ENCODE measurements at regions not wholly inside any gene's neighbourhood (a gene's known extent, or its start where the extent isn't known, plus 50 kb on each side); places are given as distances from the start of the nearest gene placed in this dataset.

DNA sequence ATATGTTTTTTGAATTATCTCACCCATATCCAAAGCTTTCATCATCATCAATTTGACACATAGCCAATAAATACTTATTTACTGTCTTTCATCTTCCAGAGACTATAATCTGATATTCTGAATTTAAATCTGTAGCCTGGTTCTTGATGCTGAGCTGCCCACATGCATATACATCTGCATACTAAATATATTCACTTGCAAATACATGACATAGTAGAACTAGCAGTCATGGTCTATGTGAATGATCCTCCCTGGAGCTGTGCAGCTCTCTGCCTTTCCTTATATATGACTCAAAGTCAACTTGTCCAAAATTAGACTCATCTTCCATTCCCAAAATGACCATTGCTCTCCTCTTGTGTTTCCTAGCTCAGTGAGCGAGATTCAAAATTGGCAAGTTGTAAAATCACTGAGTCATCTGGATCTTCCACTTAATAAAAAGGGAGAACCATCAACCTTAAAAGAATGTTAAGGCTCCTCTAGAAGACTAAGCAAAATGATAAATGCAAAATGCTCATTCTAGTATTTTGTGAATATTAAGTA, 448.2 kb downstream of the PPARGC1A start:
- no peaks in the 10 kb centered on the region for H4K20me1 ChIP-seq (ENCODE audit: insufficient read depth, low read length)
- H2BK15ac ChIP-seq (ENCODE audit: low read depth, low read length): no peak overlapping the region
- no peak for ATAC-seq (ENCODE audit: low read depth)
- no peaks in the 10 kb centered on the region for H3K9me3 ChIP-seq (ENCODE audit: control insufficient read depth, insufficient read depth, low read length)
- TF ChIP-seq, protein P1, sequence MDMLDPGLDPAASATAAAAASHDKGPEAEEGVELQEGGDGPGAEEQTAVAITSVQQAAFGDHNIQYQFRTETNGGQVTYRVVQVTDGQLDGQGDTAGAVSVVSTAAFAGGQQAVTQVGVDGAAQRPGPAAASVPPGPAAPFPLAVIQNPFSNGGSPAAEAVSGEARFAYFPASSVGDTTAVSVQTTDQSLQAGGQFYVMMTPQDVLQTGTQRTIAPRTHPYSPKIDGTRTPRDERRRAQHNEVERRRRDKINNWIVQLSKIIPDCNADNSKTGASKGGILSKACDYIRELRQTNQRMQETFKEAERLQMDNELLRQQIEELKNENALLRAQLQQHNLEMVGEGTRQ (IDR thresholded peaks at IDR 0.05; ENCODE audit: low read depth, low read length): no peak
- TF ChIP-seq NFE2L2 (IDR thresholded peaks at IDR 0.05; ENCODE audit: low read depth, low read length) (no peak), MXI1 (IDR thresholded peaks at IDR 0.05; ENCODE audit: borderline replicate concordance, low read depth, low read length) (no peak)
- no peaks in the 10 kb centered on the region for H3K4me1 ChIP-seq (ENCODE audit: control insufficient read depth, insufficient read depth, low read length)
- no peak overlapping the region for H3K27ac ChIP-seq (ENCODE audit: insufficient read depth, low read length)
- in situ Hi-C loops (cut with MboI; ENCODE audit: low sequenced_read_pairs): no loop called here
- ChIA-PET POLR2A (ENCODE audit: unreplicated experiment) (no interaction called here), CTCF (no interaction called here)
- H3K9ac ChIP-seq (ENCODE audit: low read depth, low read length): no peak overlapping the region
- no peak overlapping the region for H4K8ac ChIP-seq (ENCODE audit: low read depth in 2 of 2, low read length in 2 of 2)
- no peak overlapping the region for H2BK20ac ChIP-seq (ENCODE audit: low read depth, low read length)
- no peak overlapping the region for H2AK5ac ChIP-seq (ENCODE audit: low read depth, low read length)
- H3K4ac ChIP-seq (ENCODE audit: low read depth, low read length): no peak overlapping the region
- H3K27me3 ChIP-seq (ENCODE audit: control insufficient read depth, insufficient read depth, low read length): no peaks in the 10 kb centered on the region
- no TSS peak for BruUV-seq (replicated peaks)
- no peaks in the 10 kb centered on the region for H3K36me3 ChIP-seq (ENCODE audit: control insufficient read depth, insufficient read depth, low read length)
- no peak overlapping the region for H2BK5ac ChIP-seq (ENCODE audit: low read depth, low read length, poor library complexity, severe bottlenecking)
- WGBS, 2 experiments (ENCODE audit: extremely low coverage in 2 of 2, insufficient read length in 1 of 2): no CpG with 5 or more reads among the region's 1 CpG
- H3K23ac ChIP-seq (ENCODE audit: low read depth, low read length): no peak overlapping the region
- H3K56ac ChIP-seq (ENCODE audit: extremely low read depth, insufficient read depth, low read length): no peak overlapping the region
- H2BK120ac ChIP-seq (ENCODE audit: low read depth, low read length): no peak overlapping the region
- H3K4me2 ChIP-seq (ENCODE audit: low read depth, low read length): no peak overlapping the region
- H3K14ac ChIP-seq (replicated peaks; ENCODE audit: low read depth, low read length): no peak overlapping the region
- H3K79me1 ChIP-seq (ENCODE audit: low read depth in 1 of 2, low read length in 2 of 2): no peaks in the 10 kb centered on the region
- no peak for DNase-seq
- no peak overlapping the region for H4K5ac ChIP-seq (ENCODE audit: low read depth, low read length)
- H2AK9ac ChIP-seq (replicated peaks; ENCODE audit: low read depth, low read length, poor library complexity): no peak overlapping the region
- intact Hi-C loops (cut with micrococcal nuclease): no loop called here
- H3K9me1 ChIP-seq (ENCODE audit: insufficient read depth, low read length): no peaks in the 10 kb centered on the region
- no peak overlapping the region for H3K18ac ChIP-seq (ENCODE audit: low read depth, low read length)
- dilution Hi-C loops (cut with HindIII; ENCODE audit: low sequenced_read_pairs, unreplicated experiment): no loop called here
- H4K91ac ChIP-seq (ENCODE audit: insufficient read depth, low read depth, low read length): no peak overlapping the region
- no peak overlapping the region for H2AFZ ChIP-seq (replicated peaks; ENCODE audit: low read length, poor library complexity)
- no peak overlapping the region for H3K4me3 ChIP-seq (ENCODE audit: insufficient read depth, low read depth, low read length)
